Breast epithelium (tissue), 4 donors: ENCODE measurements at regions not wholly inside any gene's neighbourhood (a gene's known extent, or its start where the extent isn't known, plus 50 kb on each side); places are given as distances from the start of the nearest gene placed in this dataset.

Experiments used
- DNase-seq, 2 donors: peaks; one replicate each; pipeline ENCODE4 v3.0.0-alpha.2; 2019; ENCODE audit warnings: low spot score in 2 of 2
- H3K27ac ChIP-seq, 2 donors: fragments of 200-600 bp; sonication (generic) in 1 of 2; one replicate each; pipeline ENCODE4 v1.5.1; 2016 to 2019; ENCODE audit warnings: mild to moderate bottlenecking in 1 of 2
- H3K27me3 ChIP-seq, 2 donors: fragments of 200-600 bp; sonication (generic) in 1 of 2; one replicate each; pipeline versions ENCODE4 v1.5.1 to v1.6.0; 2017 to 2019; ENCODE audit warnings: control low read depth in 1 of 2, mild to moderate bottlenecking in 1 of 2
- H3K36me3 ChIP-seq: fragments of 200-600 bp; one replicate; pipeline ENCODE4 v1.5.1; 2019
- H3K4me1 ChIP-seq, 2 donors: fragments of 200-600 bp; sonication (generic); one replicate each; pipeline ENCODE4 v1.5.1; 2016 to 2019; ENCODE audit warnings: control low read depth in 1 of 2
- H3K4me3 ChIP-seq, 3 donors: fragments of 200-600 bp; sonication (generic); 1 replicate in 2 of 3; 2 replicates in 1 of 3; pipeline ENCODE4 v1.5.1; 2016 to 2019; ENCODE audit warnings: mild to moderate bottlenecking in 3 of 3, moderate library complexity in 2 of 3
- H3K9me3 ChIP-seq, 2 donors: fragments of 200-600 bp; sonication (generic) in 1 of 2; one replicate each; pipeline ENCODE4 v1.5.1; 2016 to 2019; ENCODE audit warnings: control low read depth in 1 of 2
- CTCF ChIP-seq, 3 donors: fragments of 450-650 bp; IDR thresholded peaks; one replicate each; pipeline ENCODE4 v1.5.1; 2016 to 2017; ENCODE audit warnings: antibody characterized with exemption in 3 of 3, mild to moderate bottlenecking in 3 of 3, moderate library complexity in 3 of 3
- POLR2A ChIP-seq: fragments of 450-650 bp; IDR thresholded peaks from one replicate; pipeline ENCODE4 v1.6.1; 2016; ENCODE audit warnings: antibody characterized with exemption, mild to moderate bottlenecking, moderate library complexity
- POLR2AphosphoS5 ChIP-seq, 3 donors: sonication (generic); formaldehyde crosslinking; IDR thresholded peaks; one replicate each; pipeline ENCODE4 v1.6.1; 2017; ENCODE audit warnings: antibody characterized with exemption in 3 of 3
- intact Hi-C: fragments of 100-400 bp; cut with DNase I; formaldehyde crosslinking; loops from one replicate; pipeline ENCODE4 v1.15.1; 2023; ENCODE audit warnings: low total_unique reads

- H3K9me3 ChIP-seq, result no peaks in the 10 kb centered on the region
- H3K27ac ChIP-seq, result no peak overlapping the region
- H3K4me1 ChIP-seq, result no peaks in the 10 kb centered on the region
- peaks cover 4% of the 10 kb centered on the region for H3K36me3 ChIP-seq
- DNase-seq, result no peak
- intact Hi-C loops, result no loop called here
- H3K27me3 ChIP-seq, result no peaks in the 10 kb centered on the region
- TF ChIP-seq POLR2AphosphoS5 (IDR thresholded peaks at IDR 0.05), result no peak
- TF ChIP-seq POLR2A, result no peak
- no peak for TF ChIP-seq CTCF (IDR thresholded peaks at IDR 0.05)
- H3K4me3 ChIP-seq, result no peak overlapping the region
Measured at GRCh38 chr18:53906681-53907080, 317.8 kb downstream of the MBD2 start.

- DNase-seq, result no peak
- no peak for TF ChIP-seq POLR2AphosphoS5 (IDR thresholded peaks at IDR 0.05)
- no peak overlapping the region for H3K4me3 ChIP-seq
- no peaks in the 10 kb centered on the region for H3K4me1 ChIP-seq
- no peak overlapping the region for H3K27ac ChIP-seq
- no peaks in the 10 kb centered on the region for H3K36me3 ChIP-seq
- H3K9me3 ChIP-seq, result no peaks in the 10 kb centered on the region
- H3K27me3 ChIP-seq, result no peaks in the 10 kb centered on the region
- intact Hi-C loops, result no loop called here
Measured at GRCh38 chr18:53894675-53895442, 329.6 kb downstream of the MBD2 start.

GRCh38 chr18:53887447-53887846 is 337.0 kb downstream of the MBD2 start:
- no peak overlapping the region for H3K27ac ChIP-seq
- no peaks in the 10 kb centered on the region for H3K9me3 ChIP-seq
- no peak overlapping the region for H3K4me3 ChIP-seq
- TF ChIP-seq CTCF (IDR thresholded peaks at IDR 0.05), result no peak
- TF ChIP-seq POLR2A, result no peak
- TF ChIP-seq POLR2AphosphoS5 (IDR thresholded peaks at IDR 0.05), result no peak
- H3K36me3 ChIP-seq, result no peaks in the 10 kb centered on the region
- no peaks in the 10 kb centered on the region for H3K27me3 ChIP-seq
- intact Hi-C loops, result loop anchor here (10.0 kb wide), 1 partner anchor 213 kb away; no protein-coding TSS in a partner anchor
- no peak for DNase-seq
- no peaks in the 10 kb centered on the region for H3K4me1 ChIP-seq

GRCh38 chr18:53886058-53886457 is 338.4 kb downstream of the MBD2 start:
- intact Hi-C loops, result loop anchor here (10.0 kb wide), 1 partner anchor 211 kb away; no protein-coding TSS in a partner anchor
- no peaks in the 10 kb centered on the region for H3K4me1 ChIP-seq
- no peak overlapping the region for H3K27ac ChIP-seq
- H3K27me3 ChIP-seq, result no peaks in the 10 kb centered on the region
- H3K9me3 ChIP-seq, result no peaks in the 10 kb centered on the region
- TF ChIP-seq POLR2A (no peak), CTCF (IDR thresholded peaks at IDR 0.05) (no peak), POLR2AphosphoS5 (IDR thresholded peaks at IDR 0.05) (no peak)
- DNase-seq, result no peak
- no peak overlapping the region for H3K4me3 ChIP-seq
- H3K36me3 ChIP-seq, result no peaks in the 10 kb centered on the region

- Histone ChIP-seq H3K9me3 (no peaks in the 10 kb centered on the region), H3K4me3 (no peak overlapping the region), H3K4me1 (no peaks in the 10 kb centered on the region), H3K36me3 (no peaks in the 10 kb centered on the region), H3K27me3 (no peaks in the 10 kb centered on the region), H3K27ac (no peak overlapping the region)
- TF ChIP-seq POLR2AphosphoS5 (IDR thresholded peaks at IDR 0.05), result no peak
- intact Hi-C loops, result loop anchor here (10.0 kb wide), 1 partner anchor 209 kb away; no protein-coding TSS in a partner anchor
- DNase-seq, result no peak
Measured at GRCh38 chr18:53883771-53884170, 340.7 kb downstream of the MBD2 start.

GRCh38 chr18:53874103-53874502 is 350.4 kb downstream of the MBD2 start:
- intact Hi-C loops, result no loop called here
- no peaks in the 10 kb centered on the region for H3K4me1 ChIP-seq
- H3K36me3 ChIP-seq, result no peaks in the 10 kb centered on the region
- TF ChIP-seq CTCF (IDR thresholded peaks at IDR 0.05), result no peak
- TF ChIP-seq POLR2AphosphoS5 (IDR thresholded peaks at IDR 0.05), result no peak
- TF ChIP-seq POLR2A, result no peak
- H3K4me3 ChIP-seq, result no peak overlapping the region
- no peaks in the 10 kb centered on the region for H3K27me3 ChIP-seq
- H3K27ac ChIP-seq, result no peak overlapping the region
- DNase-seq, result no peak
- no peaks in the 10 kb centered on the region for H3K9me3 ChIP-seq
